ENCODE measurements at regions not wholly inside any gene's neighbourhood (a gene's known extent, or its start where the extent isn't known, plus 50 kb on each side); places are given as distances from the start of the nearest gene placed in this dataset.

- no peaks in the 10 kb centered on the region for H3K36me3 ChIP-seq (ENCODE audit: low read depth)
- no peaks in the 10 kb centered on the region for H4K20me1 ChIP-seq (ENCODE audit: insufficient read depth)
- peaks cover 33% of the 10 kb centered on the region for H3F3A ChIP-seq (ENCODE audit: insufficient read depth)
- TF ChIP-seq EZH2phosphoT487 (IDR thresholded peaks at IDR 0.05; ENCODE audit: insufficient read depth, low read depth) (no peak), EZH2 (IDR thresholded peaks at IDR 0.05; ENCODE audit: insufficient read depth, poor library complexity, severe bottlenecking) (no peak)
- no peaks in the 10 kb centered on the region for H3K27me3 ChIP-seq (replicated peaks; ENCODE audit: insufficient read depth)
- WGBS, 2 experiments (ENCODE audit: low coverage in 1 of 2, low lambda C conversion rate in 2 of 2, missing lambda C conversion rate in 2 of 2), result 5 to 9% methylated on average over 6 of the region's 6 CpGs
- no peaks in the 10 kb centered on the region for H3K9me3 ChIP-seq (ENCODE audit: low read depth)
- no peaks in the 10 kb centered on the region for H3K79me2 ChIP-seq (ENCODE audit: insufficient read depth)
- H3K27ac ChIP-seq, result peak overlapping the region; percentile 75
- H3K9me2 ChIP-seq (ENCODE audit: insufficient read depth), result no peaks in the 10 kb centered on the region
- peak overlapping the region; percentile 65 for H3K4me2 ChIP-seq (ENCODE audit: unreplicated experiment)
- in situ Hi-C loops (cut with MboI), result no loop called here
- DNase-seq, result no peak
- peak overlapping the region; percentile 21 for H3K4me3 ChIP-seq
- H2AFZ ChIP-seq, result no peak overlapping the region
- peak overlapping the region; percentile 32 for H3K9ac ChIP-seq
- H3K4me1 ChIP-seq (ENCODE audit: insufficient read depth), result peaks cover 38% of the 10 kb centered on the region
Observed at GRCh38 chr9:13942201-13942600, 371.7 kb downstream of the NFIB start.

GRCh38 chr9:13941714-13942113, 372.2 kb downstream of the NFIB start:
- no peaks in the 10 kb centered on the region for H3K36me3 ChIP-seq (ENCODE audit: low read depth)
- in situ Hi-C loops (cut with MboI), result no loop called here
- H3K9me3 ChIP-seq (ENCODE audit: low read depth), result no peaks in the 10 kb centered on the region
- H3K9me2 ChIP-seq (ENCODE audit: insufficient read depth), result no peaks in the 10 kb centered on the region
- no peaks in the 10 kb centered on the region for H3K27me3 ChIP-seq (replicated peaks; ENCODE audit: insufficient read depth)
- H3K4me3 ChIP-seq, result peak overlapping the region; percentile 21
- DNase-seq, result peak; percentile 61
- H3F3A ChIP-seq (ENCODE audit: insufficient read depth), result peaks cover 33% of the 10 kb centered on the region
- peak overlapping the region; percentile 65 for H3K4me2 ChIP-seq (ENCODE audit: unreplicated experiment)
- no peak for TF ChIP-seq EZH2phosphoT487 (IDR thresholded peaks at IDR 0.05; ENCODE audit: insufficient read depth, low read depth)
- TF ChIP-seq EZH2 (IDR thresholded peaks at IDR 0.05; ENCODE audit: insufficient read depth, poor library complexity, severe bottlenecking), result no peak
- H4K20me1 ChIP-seq (ENCODE audit: insufficient read depth), result no peaks in the 10 kb centered on the region
- peak overlapping the region; percentile 10; the same call in 1 of the 2 replicates for H2AFZ ChIP-seq
- 12% methylated on average over 7 of the region's 7 CpGs for WGBS, 2 experiments (ENCODE audit: low coverage in 1 of 2, low lambda C conversion rate in 2 of 2, missing lambda C conversion rate in 2 of 2)
- peak overlapping the region; percentile 32; the same call in 1 of the 2 replicates for H3K9ac ChIP-seq
- no peaks in the 10 kb centered on the region for H3K79me2 ChIP-seq (ENCODE audit: insufficient read depth)
- peak overlapping the region; percentile 75 for H3K27ac ChIP-seq
- peaks cover 38% of the 10 kb centered on the region for H3K4me1 ChIP-seq (ENCODE audit: insufficient read depth)

GRCh38 chr9:13939701-13940490, 374.0 kb downstream of the NFIB start:
- WGBS, 2 experiments (ENCODE audit: low coverage in 1 of 2, low lambda C conversion rate in 2 of 2, missing lambda C conversion rate in 2 of 2), result 79 to 84% methylated on average over 8 of the region's 8 CpGs
- in situ Hi-C loops (cut with MboI), result no loop called here

GRCh38 chr9:13939134-13939533, 374.8 kb downstream of the NFIB start:
- Histone ChIP-seq H3K4me1 (ENCODE audit: insufficient read depth) (peaks cover 38% of the 10 kb centered on the region), H3K36me3 (ENCODE audit: low read depth) (no peaks in the 10 kb centered on the region), H3K4me2 (ENCODE audit: unreplicated experiment) (peak overlapping the region; percentile 52), H3F3A (ENCODE audit: insufficient read depth) (peaks cover 33% of the 10 kb centered on the region), H3K9ac (no peak overlapping the region), H2AFZ (no peak overlapping the region), H3K9me2 (ENCODE audit: insufficient read depth) (no peaks in the 10 kb centered on the region), H4K20me1 (ENCODE audit: insufficient read depth) (no peaks in the 10 kb centered on the region), H3K9me3 (ENCODE audit: low read depth) (no peaks in the 10 kb centered on the region), H3K79me2 (ENCODE audit: insufficient read depth) (no peaks in the 10 kb centered on the region), H3K27me3 (replicated peaks; ENCODE audit: insufficient read depth) (no peaks in the 10 kb centered on the region), H3K27ac (no peak overlapping the region), H3K4me3 (no peak overlapping the region)
- in situ Hi-C loops (cut with MboI), result no loop called here
- TF ChIP-seq EZH2 (IDR thresholded peaks at IDR 0.05; ENCODE audit: insufficient read depth, poor library complexity, severe bottlenecking), result no peak
- TF ChIP-seq EZH2phosphoT487 (IDR thresholded peaks at IDR 0.05; ENCODE audit: insufficient read depth, low read depth), result no peak
- peak; percentile 89 for DNase-seq
- 0% methylated on average over 1 of the region's 1 CpG for WGBS, 2 experiments (ENCODE audit: low coverage in 1 of 2, low lambda C conversion rate in 2 of 2, missing lambda C conversion rate in 2 of 2)

More at GRCh38 chr9:13939701-13940490, 374.0 kb downstream of the NFIB start:
- TF ChIP-seq EZH2phosphoT487 (IDR thresholded peaks at IDR 0.05; ENCODE audit: insufficient read depth, low read depth) (no peak), EZH2 (IDR thresholded peaks at IDR 0.05; ENCODE audit: insufficient read depth, poor library complexity, severe bottlenecking) (no peak)
- H3K27me3 ChIP-seq (replicated peaks; ENCODE audit: insufficient read depth), result no peaks in the 10 kb centered on the region
- H3K79me2 ChIP-seq (ENCODE audit: insufficient read depth), result no peaks in the 10 kb centered on the region
- no peaks in the 10 kb centered on the region for H3K36me3 ChIP-seq (ENCODE audit: low read depth)
- peak overlapping the region; percentile 52 for H3K4me2 ChIP-seq (ENCODE audit: unreplicated experiment)
- H3K4me1 ChIP-seq (ENCODE audit: insufficient read depth), result peaks cover 38% of the 10 kb centered on the region
- no peaks in the 10 kb centered on the region for H3K9me2 ChIP-seq (ENCODE audit: insufficient read depth)
- H2AFZ ChIP-seq, result no peak overlapping the region
- DNase-seq, result no peak
- no peak overlapping the region for H3K4me3 ChIP-seq
- H4K20me1 ChIP-seq (ENCODE audit: insufficient read depth), result no peaks in the 10 kb centered on the region
- H3K27ac ChIP-seq, result no peak overlapping the region
- peaks cover 33% of the 10 kb centered on the region for H3F3A ChIP-seq (ENCODE audit: insufficient read depth)
- H3K9me3 ChIP-seq (ENCODE audit: low read depth), result no peaks in the 10 kb centered on the region
- H3K9ac ChIP-seq, result no peak overlapping the region

Data from GM23248 (cell line).